PC-9 (cell line): ENCODE measurements at regions not wholly inside any gene's neighbourhood (a gene's known extent, or its start where the extent isn't known, plus 50 kb on each side); places are given as distances from the start of the nearest gene placed in this dataset.

ENCODE experiments used
- BruUV-seq: library from RNA; stranded (reverse); fragments of 400-500 nt; replicated peaks from 2 replicates; lab custom pipeline; 2021; lab: Mats Ljungman, UMichigan
- CTCF ChIA-PET: fragments of 300-600 bp; sonication (Branson Sonifier 250); formaldehyde crosslinking; loops from one replicate; lab custom pipeline; 2022; ENCODE audit warnings: antibody characterized with exemption; lab: Charles Lee
- POLR2A ChIA-PET: fragments of 300-600 bp; sonication (Branson Sonifier 250); formaldehyde crosslinking; loops from one replicate; lab custom pipeline; 2022; ENCODE audit warnings: antibody characterized with exemption; ENCODE audit not compliant: unreplicated experiment; lab: Charles Lee
- DNase-seq, 2 experiments: peaks; one replicate each; pipeline versions ENCODE4 v3.0.0 to v3.0.0-alpha.2; 2015 to 2022; ENCODE audit warnings: mixed read lengths in 1 of 2
- H2AFZ ChIP-seq: fragments of 200-600 bp; sonication (generic); 2 replicates; pipeline ENCODE4 v1.8.1; 2017; ENCODE audit warnings: antibody characterized with exemption
- H3F3A ChIP-seq: fragments of 200-600 bp; sonication (generic); 2 replicates; pipeline ENCODE4 v1.8.1; 2017; ENCODE audit warnings: antibody characterized with exemption, mild to moderate bottlenecking, low read depth; ENCODE audit not compliant: insufficient read depth
- H3K27ac ChIP-seq: fragments of 200-600 bp; sonication (generic); 2 replicates; pipeline ENCODE4 v1.6.1; 2016; ENCODE audit warnings: mixed run types
- H3K27me3 ChIP-seq: fragments of 200-600 bp; sonication (generic); 2 replicates; pipeline ENCODE4 v1.6.1; 2016; ENCODE audit warnings: low read depth, mixed run types; ENCODE audit not compliant: insufficient read depth
- H3K36me3 ChIP-seq: fragments of 200-600 bp; sonication (generic); 2 replicates; pipeline ENCODE4 v1.6.1; 2016; ENCODE audit warnings: low read depth, mixed run types
- H3K4me1 ChIP-seq: fragments of 200-600 bp; sonication (generic); replicated peaks from 2 replicates; pipeline ENCODE4 v1.6.1; 2016; ENCODE audit warnings: mixed run types; ENCODE audit not compliant: insufficient read depth
- H3K4me2 ChIP-seq: fragments of 200-600 bp; sonication (generic); 2 replicates; pipeline ENCODE4 v1.6.1; 2017; ENCODE audit warnings: mixed run types
- H3K4me3 ChIP-seq: fragments of 200-600 bp; sonication (generic); 2 replicates; pipeline ENCODE4 v1.6.1; 2016; ENCODE audit warnings: mixed run types
- H3K79me2 ChIP-seq: fragments of 200-600 bp; sonication (generic); 2 replicates; pipeline ENCODE4 v1.6.1; 2017; ENCODE audit warnings: low read depth, mixed run types
- H3K9me2 ChIP-seq: fragments of 200-600 bp; sonication (generic); 2 replicates; pipeline ENCODE4 v1.8.1; 2017; ENCODE audit warnings: mild to moderate bottlenecking; ENCODE audit not compliant: insufficient read depth
- H3K9me3 ChIP-seq: fragments of 200-600 bp; sonication (generic); 2 replicates; pipeline ENCODE4 v1.8.1; 2016; ENCODE audit warnings: low read depth; ENCODE audit not compliant: insufficient read depth
- H4K20me1 ChIP-seq: fragments of 200-600 bp; sonication (generic); 2 replicates; pipeline ENCODE4 v1.8.1; 2017; ENCODE audit not compliant: insufficient read depth
- CTCF ChIP-seq: fragments of 200-600 bp; sonication (generic); conservative IDR thresholded peaks from 2 replicates; pipeline ENCODE4 v1.6.1; 2017; ENCODE audit warnings: mixed run types, antibody characterized with exemption, mild to moderate bottlenecking, moderate library complexity
- EZH2 ChIP-seq: fragments of 200-600 bp; sonication (generic); IDR thresholded peaks from 2 replicates; pipeline ENCODE4 v1.8.0; 2017; ENCODE audit warnings: antibody characterized with exemption, low read depth
- intact Hi-C: fragments of 100-400 bp; cut with micrococcal nuclease; formaldehyde crosslinking; loops from one replicate; pipeline ENCODE4 v1.10.0; 2022; ENCODE audit not compliant: unreplicated experiment

- H3K27me3 ChIP-seq, result no peaks in the 10 kb centered on the region
- no peaks in the 10 kb centered on the region; the same call in 1 of the 2 replicates for H3K9me2 ChIP-seq
- no peaks in the 10 kb centered on the region for H4K20me1 ChIP-seq
- no peak overlapping the region for H3K27ac ChIP-seq
- no peak for TF ChIP-seq CTCF
- no peak for TF ChIP-seq EZH2
- no peak overlapping the region for H3K4me2 ChIP-seq
- peaks cover 9% of the 10 kb centered on the region for H3K4me1 ChIP-seq
- H3F3A ChIP-seq, result peaks cover 20% of the 10 kb centered on the region
- BruUV-seq, result no TSS peak
- intact Hi-C loops, result no loop called here
- CTCF ChIA-PET, result no interaction called here
- H2AFZ ChIP-seq, result no peak overlapping the region
- no peak overlapping the region for H3K4me3 ChIP-seq
- H3K36me3 ChIP-seq, result no peaks in the 10 kb centered on the region
- POLR2A ChIA-PET, result no interaction called here
- no peaks in the 10 kb centered on the region for H3K79me2 ChIP-seq
- H3K9me3 ChIP-seq, result no peaks in the 10 kb centered on the region
- DNase-seq, result no peak
These were observed 55.0 kb upstream of the PLCB1 start for GRCh38 chr20:8077137-8077466.

- ChIA-PET POLR2A (no interaction called here), CTCF (no interaction called here)
- no peaks in the 10 kb centered on the region for H4K20me1 ChIP-seq
- no peaks in the 10 kb centered on the region for H3K36me3 ChIP-seq
- peaks cover 7% of the 10 kb centered on the region for H3K4me1 ChIP-seq
- no TSS peak for BruUV-seq
- peaks cover 7% of the 10 kb centered on the region; the same call in 1 of the 2 replicates for H3F3A ChIP-seq
- no peak overlapping the region for H3K4me2 ChIP-seq
- no peaks in the 10 kb centered on the region for H3K27me3 ChIP-seq
- H3K79me2 ChIP-seq, result no peaks in the 10 kb centered on the region
- intact Hi-C loops, result no loop called here
- no peak overlapping the region for H3K4me3 ChIP-seq
- H3K27ac ChIP-seq, result no peak overlapping the region
- TF ChIP-seq EZH2 (no peak), CTCF (no peak)
- DNase-seq, result no peak
- H3K9me3 ChIP-seq, result no peaks in the 10 kb centered on the region
- H2AFZ ChIP-seq, result no peak overlapping the region
- H3K9me2 ChIP-seq, result no peaks in the 10 kb centered on the region; the same call in 1 of the 2 replicates
These were observed 53.5 kb upstream of the PLCB1 start for GRCh38 chr20:8078528-8078914.

DNA sequence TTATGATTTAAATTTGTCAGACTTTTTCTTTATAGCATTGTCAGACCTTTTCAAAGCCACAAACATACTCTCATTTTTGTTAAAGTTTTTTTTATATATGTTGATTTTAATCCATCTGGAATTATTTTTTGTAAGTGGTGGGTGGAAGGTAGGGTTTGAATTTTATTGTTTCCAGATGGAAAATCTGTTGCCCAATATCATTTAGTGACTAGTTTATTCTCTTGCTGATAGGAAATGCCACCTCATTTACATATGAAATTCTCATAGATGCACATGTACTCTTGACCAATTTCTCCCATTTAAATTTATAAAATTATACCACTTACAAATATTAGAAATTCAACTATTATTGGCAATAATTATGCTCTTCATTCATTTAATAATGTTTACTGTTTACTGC lies 52.1 kb upstream of the PLCB1 start:
- H3K4me2 ChIP-seq, result no peak overlapping the region
- ChIA-PET CTCF (no interaction called here), POLR2A (no interaction called here)
- no peaks in the 10 kb centered on the region for H3K9me3 ChIP-seq
- no peaks in the 10 kb centered on the region for H3K4me1 ChIP-seq
- no peak for TF ChIP-seq CTCF
- no peak for TF ChIP-seq EZH2
- H3F3A ChIP-seq, result no peaks in the 10 kb centered on the region
- no peaks in the 10 kb centered on the region; the same call in 1 of the 2 replicates for H3K9me2 ChIP-seq
- no peak overlapping the region for H3K4me3 ChIP-seq
- intact Hi-C loops, result no loop called here
- no TSS peak for BruUV-seq
- no peak for DNase-seq
- H3K79me2 ChIP-seq, result no peaks in the 10 kb centered on the region
- no peaks in the 10 kb centered on the region for H4K20me1 ChIP-seq
- H3K27me3 ChIP-seq, result no peaks in the 10 kb centered on the region
- no peaks in the 10 kb centered on the region for H3K36me3 ChIP-seq
- no peak overlapping the region for H3K27ac ChIP-seq
- H2AFZ ChIP-seq, result no peak overlapping the region
